ENCODE measurements at regions not wholly inside any gene's neighbourhood (a gene's known extent, or its start where the extent isn't known, plus 50 kb on each side); places are given as distances from the start of the nearest gene placed in this dataset.

- DNase-seq (ENCODE audit: low read depth, low spot score) (no peak), ATAC-seq (no peak)
- Histone ChIP-seq H2AFZ (ENCODE audit: low read depth, low read length, poor library complexity, severe bottlenecking) (no peak overlapping the region), H3K27me3 (ENCODE audit: insufficient read depth, low read length) (peaks cover 4% of the 10 kb centered on the region; the same call in 1 of the 2 replicates), H4K20me1 (ENCODE audit: insufficient read depth) (no peaks in the 10 kb centered on the region), H3K79me2 (ENCODE audit: insufficient read depth, low read length) (no peaks in the 10 kb centered on the region), H3K4me2 (ENCODE audit: low read length) (no peak overlapping the region), H3K9ac (ENCODE audit: low read length) (no peak overlapping the region), H3K9me2 (ENCODE audit: insufficient read depth) (no peaks in the 10 kb centered on the region), H3K27ac (ENCODE audit: low read depth, low read length) (no peak overlapping the region), H3K4me3 (replicated peaks in 1 of 2; ENCODE audit: low read depth in 1 of 2, low read length in 2 of 2) (no peak overlapping the region), H3K4me1 (ENCODE audit: control insufficient read depth in 1 of 2, insufficient read depth in 2 of 2, low read length in 2 of 2) (no peaks in the 10 kb centered on the region), H3K9me3 (ENCODE audit: control insufficient read depth in 1 of 2, insufficient read depth in 1 of 2, low read depth in 1 of 2, low read length in 2 of 2) (no peaks in the 10 kb centered on the region), H3K36me3 (ENCODE audit: control insufficient read depth in 1 of 2, insufficient read depth in 2 of 2, low read length in 2 of 2) (no peaks in the 10 kb centered on the region)
- ChIA-PET RAD21 (ENCODE audit: low non-redundant PET in 1 of 2, low total read pairs in 2 of 2, uncharacterized antibody in 2 of 2, unreplicated experiment in 2 of 2) (no interaction called here), CTCF (no interaction called here), POLR2A (no interaction called here)
- BruUV-seq (replicated peaks) = no TSS peak
- intact Hi-C loops (cut with micrococcal nuclease) = no loop called here
- TF ChIP-seq REST (IDR thresholded peaks at IDR 0.05; ENCODE audit: low read depth) (no peak), ATF3 (IDR thresholded peaks at IDR 0.05) (no peak), FOSL1 (IDR thresholded peaks at IDR 0.05; ENCODE audit: low read depth) (no peak), MAX (IDR thresholded peaks at IDR 0.05) (no peak), SIN3A (IDR thresholded peaks at IDR 0.05; ENCODE audit: low read depth) (no peak), CTCF (IDR thresholded peaks at IDR 0.05 in 2 of 3, conservative IDR thresholded peaks at IDR 0.05 in 1 of 3; ENCODE audit: borderline replicate concordance in 1 of 3, insufficient read depth in 1 of 3, low read depth in 2 of 3, low read length in 2 of 3) (no peak), YY1 (IDR thresholded peaks at IDR 0.05; ENCODE audit: extremely low read depth, insufficient replicate concordance, low read depth, low read length) (no peak), POLR2A (IDR thresholded peaks at IDR 0.05; ENCODE audit: borderline replicate concordance, extremely low read depth, insufficient read depth, insufficient read length) (no peak), ZFX (IDR thresholded peaks at IDR 0.05) (no peak), EGR1 (IDR thresholded peaks at IDR 0.05; ENCODE audit: low read depth) (no peak), EZH2phosphoT487 (IDR thresholded peaks at IDR 0.05; ENCODE audit: borderline replicate concordance) (no peak), JUND (IDR thresholded peaks at IDR 0.05) (no peak)
These were observed 70.8 kb downstream of the TNP1 start for GRCh38 chr2:216789081-216789480.

Data from HCT116 (cell line).